ENCODE measurements at regions not wholly inside any gene's neighbourhood (a gene's known extent, or its start where the extent isn't known, plus 50 kb on each side); places are given as distances from the start of the nearest gene placed in this dataset.

- DNase-seq = no peak
Measured at GRCh38 chr11:94671553-94672366, 96.4 kb upstream of the AMOTL1 start.

- no peak for DNase-seq
Measured at GRCh38 chr11:94672636-94673035, 95.5 kb upstream of the AMOTL1 start.

- peak; percentile 4 for DNase-seq
Measured at GRCh38 chr11:94673386-94673785, 94.8 kb upstream of the AMOTL1 start.

- peak; percentile 49 for DNase-seq
Measured at GRCh38 chr11:94673951-94674491, 94.1 kb upstream of the AMOTL1 start.

GRCh38 chr11:94675239-94675638 lies 92.9 kb upstream of the AMOTL1 start:
- no peak for DNase-seq

GRCh38 chr11:94675813-94676212 lies 92.3 kb upstream of the AMOTL1 start:
- no peak for DNase-seq

GRCh38 chr11:94676814-94677213 lies 91.3 kb upstream of the AMOTL1 start:
- DNase-seq = no peak

GRCh38 chr11:94678236-94678635 lies 89.9 kb upstream of the AMOTL1 start:
- no peak for DNase-seq

- DNase-seq = no peak
Measured at GRCh38 chr11:94678901-94679300, 89.3 kb upstream of the AMOTL1 start.

GRCh38 chr11:94680426-94680825 lies 87.7 kb upstream of the AMOTL1 start:
- DNase-seq = no peak

GRCh38 chr11:94681140-94681539 lies 87.0 kb upstream of the AMOTL1 start:
- no peak for DNase-seq

GRCh38 chr11:94681852-94682251 lies 86.3 kb upstream of the AMOTL1 start:
- DNase-seq = no peak

- peak; percentile 7 for DNase-seq
Measured at GRCh38 chr11:94694309-94695060, 73.7 kb upstream of the AMOTL1 start.

- DNase-seq = no peak
Measured at GRCh38 chr11:94697156-94697555, 71.0 kb upstream of the AMOTL1 start.

- DNase-seq = no peak
Measured at GRCh38 chr11:94700622-94701021, 67.5 kb upstream of the AMOTL1 start.

GRCh38 chr11:94702481-94702880 lies 65.7 kb upstream of the AMOTL1 start:
- DNase-seq = no peak

GRCh38 chr11:94705419-94705818 lies 62.7 kb upstream of the AMOTL1 start:
- DNase-seq = no peak

GRCh38 chr11:94705891-94706615 lies 62.1 kb upstream of the AMOTL1 start:
- DNase-seq = no peak

GRCh38 chr11:94708176-94708575 lies 60.0 kb upstream of the AMOTL1 start:
- no peak for DNase-seq

GRCh38 chr11:94708642-94709041 lies 59.5 kb upstream of the AMOTL1 start:
- no peak for DNase-seq

GRCh38 chr11:94715225-94715624 lies 52.9 kb upstream of the AMOTL1 start:
- DNase-seq = no peak

GRCh38 chr11:94717667-94718066 lies 50.5 kb upstream of the AMOTL1 start:
- no peak for DNase-seq

All from muscle of arm (tissue), 1 donor.